NCI-H82 treated with DMSO at 0.1 percent for 48 hours (cell line): ENCODE measurements at regions not wholly inside any gene's neighbourhood (a gene's known extent, or its start where the extent isn't known, plus 50 kb on each side); places are given as distances from the start of the nearest gene placed in this dataset.

Source experiments
- DNase-seq: peaks from one replicate; lab custom pipeline; 2025; ENCODE audit not compliant: unreplicated experiment; lab: John Stamatoyannopoulos, UW

DNA sequence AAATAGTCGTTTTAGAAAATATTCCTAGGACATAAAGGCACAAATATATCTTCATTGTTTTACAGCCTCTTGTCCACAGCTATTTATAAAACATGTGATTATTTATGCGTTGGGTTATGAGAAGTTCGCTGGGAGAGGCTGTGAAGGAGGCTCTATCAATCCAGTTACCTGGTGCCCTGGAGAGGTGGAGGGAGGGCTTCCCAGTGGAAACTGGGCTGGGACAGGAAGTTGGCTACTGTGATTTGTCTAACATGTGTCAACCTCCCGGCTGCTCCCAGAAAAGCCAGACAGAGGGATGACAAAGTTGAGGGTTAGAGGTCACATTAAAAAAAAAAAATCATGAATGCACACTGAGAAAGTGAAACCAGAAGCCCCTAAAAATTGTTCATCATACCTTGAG, 346.5 kb downstream of the ZNF536 start:
- DNase-seq, result no peak

DNA sequence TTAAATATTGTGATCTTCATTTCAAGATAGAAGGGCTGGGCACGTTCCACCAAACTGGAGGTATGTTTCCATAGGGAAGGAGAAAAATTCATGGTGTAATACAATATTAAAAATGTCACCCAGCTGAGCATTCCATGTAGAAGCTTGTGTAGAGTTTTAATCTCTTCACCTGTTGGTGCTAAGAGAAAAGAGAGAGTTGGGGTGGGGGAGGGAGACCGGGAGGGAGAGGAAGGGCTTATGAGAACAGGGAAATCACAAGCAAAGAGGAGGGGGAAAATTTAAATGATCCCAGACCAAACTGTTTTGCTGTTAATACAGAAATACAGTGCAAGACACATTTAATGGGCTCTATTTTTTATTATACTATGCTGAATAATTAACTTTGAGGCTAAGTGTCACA, 345.8 kb downstream of the ZNF536 start:
- DNase-seq, result no peak

DNA sequence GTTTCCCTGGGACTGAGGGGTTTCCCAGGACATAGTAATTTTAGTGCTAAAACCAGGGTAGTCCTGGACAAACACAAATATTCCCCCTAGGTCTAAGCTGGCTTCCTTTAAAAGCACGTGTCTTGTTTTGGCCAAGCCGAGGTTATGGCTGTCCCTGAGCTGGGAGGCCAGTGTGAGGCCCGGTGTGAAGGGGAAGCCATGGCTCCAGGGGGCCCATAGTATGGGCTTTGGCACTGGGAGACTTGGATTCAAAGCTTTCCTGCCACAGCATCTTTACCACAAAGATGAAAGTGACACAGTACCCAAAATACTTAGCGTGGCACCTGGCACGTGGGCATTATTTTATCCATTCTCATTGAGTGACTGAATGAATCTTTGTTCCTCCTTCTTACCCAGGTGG, 345.2 kb downstream of the ZNF536 start:
- DNase-seq, result no peak

DNA sequence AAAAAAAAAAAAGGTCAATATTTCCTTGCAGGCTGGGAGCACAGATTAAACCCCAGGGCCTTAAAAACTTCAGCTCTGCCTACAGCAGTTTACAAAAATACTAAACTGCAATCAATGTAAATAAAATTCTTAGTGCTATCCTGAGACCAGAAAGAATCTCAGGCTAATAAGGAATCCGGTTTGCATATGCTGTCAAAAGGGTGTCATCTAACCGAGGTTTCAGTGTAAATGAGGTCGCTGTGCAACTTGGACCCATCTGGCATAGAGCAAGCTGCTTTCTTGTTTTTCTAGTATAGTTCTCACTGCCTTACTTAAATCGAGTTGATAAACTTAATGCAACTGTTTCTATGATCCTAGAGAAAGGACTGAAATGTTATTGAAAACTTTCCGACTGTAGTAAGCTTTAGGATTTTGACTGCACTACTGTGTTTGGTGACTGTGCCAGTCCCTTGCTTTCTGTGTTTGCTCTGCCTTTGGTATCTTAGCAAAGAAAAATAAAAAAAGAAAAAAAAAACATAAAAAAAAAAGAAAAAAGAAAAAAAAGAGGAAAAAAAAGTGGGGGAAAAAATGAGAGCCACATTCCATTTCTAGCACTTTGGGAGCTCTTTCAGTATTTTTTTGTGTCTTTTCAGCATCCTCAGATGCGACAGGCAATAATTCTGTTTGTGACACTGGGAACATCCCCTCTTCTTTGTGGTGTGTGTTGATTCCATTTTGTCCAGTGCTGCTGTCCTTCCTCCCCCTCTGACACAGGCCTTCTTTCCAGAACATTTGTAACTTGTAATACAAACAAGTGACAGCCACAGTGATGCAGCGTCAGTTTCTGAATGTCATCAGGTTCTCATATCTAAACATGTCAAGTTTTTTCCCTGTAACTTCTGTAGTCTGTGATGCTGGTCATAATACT, 340.5 kb downstream of the ZNF536 start:
- DNase-seq, result peak; percentile 60

DNA sequence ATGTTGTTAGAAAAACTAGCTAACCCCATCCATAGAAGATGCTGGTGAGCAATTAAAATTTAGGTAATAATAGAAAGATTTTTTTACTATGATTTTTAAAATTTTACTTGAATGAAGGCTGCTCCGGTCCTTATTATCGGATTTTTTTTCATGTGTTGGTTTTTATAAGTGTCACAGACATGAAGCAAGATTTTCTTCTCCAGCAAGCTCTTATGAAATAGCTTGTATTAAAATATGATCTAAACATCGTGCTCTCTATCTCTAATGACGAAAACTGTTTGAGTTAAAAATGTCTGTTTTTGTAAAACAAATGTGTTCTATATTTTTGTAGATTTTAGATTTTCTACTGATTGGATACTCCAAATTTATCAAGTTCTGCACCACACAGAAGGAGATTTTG, 339.6 kb downstream of the ZNF536 start:
- no peak for DNase-seq

GRCh38 chr19:30711296-30711695, 339.1 kb downstream of the ZNF536 start:
- DNase-seq, result peak; percentile 98

GRCh38 chr19:30710721-30711120, 338.5 kb downstream of the ZNF536 start:
- DNase-seq, result peak; percentile 56

- DNase-seq, result no peak
These were observed 336.4 kb downstream of the ZNF536 start for GRCh38 chr19:30708416-30709178.

DNA sequence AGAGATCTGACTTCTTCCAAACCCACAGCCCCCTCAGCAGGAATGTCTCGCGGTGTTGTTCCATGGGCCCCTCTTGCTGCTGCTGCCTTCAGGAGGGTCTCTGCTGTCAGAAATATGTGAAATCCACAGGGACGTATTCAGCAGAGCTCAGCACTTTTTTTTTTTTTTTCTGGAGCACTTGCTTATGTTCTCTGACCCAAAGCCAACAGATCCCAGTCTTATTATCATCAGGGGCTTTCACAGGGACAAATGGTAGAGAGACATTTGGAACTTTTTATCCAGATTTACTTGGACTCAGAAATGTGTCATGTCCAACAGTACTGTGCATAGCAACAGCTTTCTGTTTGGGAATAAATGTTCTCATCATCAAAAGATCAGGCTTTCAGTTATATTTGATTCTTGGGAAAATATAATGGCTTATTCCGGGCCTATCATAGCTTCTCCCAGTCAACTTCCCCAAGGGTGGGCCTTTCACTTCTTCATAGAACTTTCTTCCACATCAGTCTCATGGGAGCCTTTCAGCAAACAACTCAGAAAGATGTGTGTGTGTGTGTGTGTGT, 332.7 kb downstream of the ZNF536 start:
- DNase-seq, result no peak

- no peak for DNase-seq
These were observed 331.5 kb downstream of the ZNF536 start for GRCh38 chr19:30703645-30704044.

DNA sequence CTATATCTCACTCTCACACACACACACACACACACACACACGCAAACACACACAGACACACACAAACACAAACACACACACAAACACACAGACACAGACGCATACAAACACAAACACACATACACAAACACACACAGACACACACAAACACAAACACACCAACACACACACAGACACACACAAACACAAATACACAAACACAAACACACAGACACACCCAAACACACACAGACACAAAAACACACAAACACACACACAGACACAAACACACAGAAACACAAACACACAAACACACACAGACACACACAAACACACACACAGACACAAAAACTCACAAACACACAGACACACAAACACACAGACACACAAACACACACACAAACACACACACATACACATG, 329.0 kb downstream of the ZNF536 start:
- DNase-seq, result no peak

- no peak for DNase-seq
These were observed 327.7 kb downstream of the ZNF536 start for GRCh38 chr19:30699871-30700280.

DNA sequence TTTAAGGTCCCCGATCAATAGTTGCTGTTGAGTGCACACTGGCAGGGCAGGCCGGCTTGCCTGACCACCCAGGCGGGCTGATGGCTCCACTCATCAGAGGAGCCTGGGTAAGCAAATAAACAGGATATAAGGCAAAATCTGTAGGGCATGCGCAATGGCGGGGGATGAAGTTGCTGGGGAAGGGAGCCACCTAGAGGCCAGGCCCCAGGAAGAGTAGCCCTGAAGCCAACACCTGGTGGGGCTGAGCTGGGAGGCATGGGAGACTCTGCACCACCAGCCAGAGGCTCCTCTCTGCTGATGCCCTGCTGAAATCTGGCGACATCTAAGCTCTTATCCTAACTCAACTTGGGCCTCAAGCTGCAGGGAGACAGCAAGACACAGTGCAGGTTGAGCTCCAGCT, 324.3 kb downstream of the ZNF536 start:
- DNase-seq, result peak; percentile 88

GRCh38 chr19:30695171-30695875, 323.1 kb downstream of the ZNF536 start:
- peak; percentile 58 for DNase-seq

- no peak for DNase-seq
These were observed 322.1 kb downstream of the ZNF536 start for GRCh38 chr19:30694156-30694755.

DNA sequence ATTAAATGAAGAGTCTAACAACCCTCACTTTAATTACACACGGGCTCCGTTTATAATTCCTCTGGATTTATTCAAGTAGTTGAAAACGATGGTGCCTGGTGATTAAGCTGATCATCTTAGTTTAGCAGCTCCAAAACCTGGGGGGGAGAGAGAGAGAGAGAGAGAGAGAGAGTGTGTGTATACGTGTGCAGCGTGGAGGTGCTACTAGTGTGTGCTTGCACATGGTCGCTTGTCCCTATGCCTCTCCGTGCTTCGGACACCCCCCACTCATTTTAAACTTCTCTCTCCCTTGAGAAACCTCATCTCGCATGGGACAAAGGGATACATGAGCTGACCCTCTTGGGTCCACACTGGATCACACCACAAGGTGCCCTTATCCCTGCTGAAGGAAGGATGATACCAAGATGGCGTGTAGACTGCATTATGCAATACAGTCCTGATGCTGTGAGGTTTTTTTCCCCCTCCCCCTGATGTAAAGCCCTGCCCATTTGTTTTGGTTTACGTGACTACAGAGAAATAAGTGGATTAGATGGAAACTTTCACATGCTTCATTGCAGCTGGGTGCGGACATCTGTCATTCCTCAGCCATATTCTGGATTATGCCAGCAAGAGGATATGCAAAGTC, 320.8 kb downstream of the ZNF536 start:
- peak; percentile 99 for DNase-seq

GRCh38 chr19:30692181-30692811, 320.1 kb downstream of the ZNF536 start:
- peak; percentile 95 for DNase-seq

DNA sequence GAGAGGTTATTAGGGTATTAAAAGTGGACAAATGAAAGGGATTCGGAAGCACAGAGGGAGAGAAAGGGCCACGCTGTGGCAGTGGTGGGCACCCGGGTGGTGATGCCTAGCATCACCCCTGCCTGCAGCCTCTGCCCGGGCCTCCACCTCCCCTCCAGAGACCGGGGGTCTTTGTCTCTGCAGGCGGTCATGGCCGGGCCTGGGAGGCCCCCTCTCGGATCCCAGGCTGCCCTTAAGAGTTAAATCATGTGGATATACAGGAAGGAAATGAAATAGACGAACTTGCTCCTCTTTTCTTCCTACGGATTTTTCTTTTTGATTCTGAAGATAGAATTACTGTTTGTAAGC, 319.6 kb downstream of the ZNF536 start:
- no peak for DNase-seq

- peak; percentile 78 for DNase-seq
These were observed 319.0 kb downstream of the ZNF536 start for GRCh38 chr19:30690935-30691818.
